IMR-90 (cell line): ENCODE measurements at regions not wholly inside any gene's neighbourhood (a gene's known extent, or its start where the extent isn't known, plus 50 kb on each side); places are given as distances from the start of the nearest gene placed in this dataset.

Experiments
- ATAC-seq: fragments of 200-7000 bp; cut with Tn5 transposase; 2 replicates; pipeline ENCODE4 v1.9.1; 2020; ENCODE audit warnings: low read depth, mild to moderate bottlenecking, moderate library complexity
- BruUV-seq: library from RNA; stranded (reverse); fragments of 400-500 nt; replicated peaks from 2 replicates; lab custom pipeline; 2021; lab: Mats Ljungman, UMichigan
- CTCF ChIA-PET: fragments of 300-600 bp; formaldehyde crosslinking; extraction: SDS; loops from one replicate; lab custom pipeline; 2021; ENCODE audit warnings: antibody characterized with exemption; lab: Yijun Ruan, JAX
- POLR2A ChIA-PET: fragments of 300-600 bp; sonication (Branson Sonifier 250); formaldehyde crosslinking; loops from one replicate; lab custom pipeline; 2022; ENCODE audit warnings: antibody characterized with exemption; ENCODE audit not compliant: unreplicated experiment; lab: Charles Lee
- DNase-seq: peaks from one replicate; pipeline ENCODE4 v3.0.0; 2013
- H2AFZ ChIP-seq: replicated peaks from 2 replicates; pipeline ENCODE3; 2013; ENCODE audit warnings: low read length, mild to moderate bottlenecking; ENCODE audit not compliant: poor library complexity
- H2AK5ac ChIP-seq: 2 replicates; pipeline ENCODE4 v1.6.1; 2013; ENCODE audit warnings: low read depth, low read length, inconsistent platforms
- H2AK9ac ChIP-seq: replicated peaks from 2 replicates; pipeline ENCODE3; 2013; ENCODE audit warnings: mild to moderate bottlenecking, low read depth, low read length, moderate library complexity; ENCODE audit not compliant: poor library complexity
- H2BK120ac ChIP-seq: 2 replicates; pipeline ENCODE4 v1.6.1; 2013; ENCODE audit warnings: low read depth, low read length, inconsistent platforms
- H2BK15ac ChIP-seq: 3 replicates; pipeline ENCODE4 v1.6.1; 2013; ENCODE audit warnings: low read depth, low read length, inconsistent platforms
- H2BK20ac ChIP-seq: 2 replicates; pipeline ENCODE4 v1.6.1; 2013; ENCODE audit warnings: low read depth, mild to moderate bottlenecking, inconsistent platforms, low read length, moderate library complexity
- H2BK5ac ChIP-seq: 2 replicates; pipeline ENCODE4 v1.6.1; 2013; ENCODE audit warnings: mild to moderate bottlenecking, low read depth, low read length, inconsistent platforms; ENCODE audit not compliant: poor library complexity, severe bottlenecking
- H3K14ac ChIP-seq: replicated peaks from 2 replicates; pipeline ENCODE4 v1.6.1; 2013; ENCODE audit warnings: low read depth, low read length, inconsistent platforms
- H3K18ac ChIP-seq: 2 replicates; pipeline ENCODE4 v1.6.1; 2013; ENCODE audit warnings: low read depth, low read length, control low read depth
- H3K23ac ChIP-seq: 2 replicates; pipeline ENCODE4 v1.6.1; 2013; ENCODE audit warnings: low read depth, low read length, inconsistent platforms
- H3K27ac ChIP-seq: 2 replicates; pipeline ENCODE4 v1.5.1; 2013; ENCODE audit warnings: mild to moderate bottlenecking, control low read depth, low read length; ENCODE audit not compliant: insufficient read depth
- H3K27me3 ChIP-seq: 2 replicates; pipeline ENCODE4 v1.6.1; 2013; ENCODE audit warnings: low read length; ENCODE audit not compliant: control insufficient read depth, insufficient read depth
- H3K36me3 ChIP-seq: 2 replicates; pipeline ENCODE4 v1.6.1; 2013; ENCODE audit warnings: low read length, mixed read lengths; ENCODE audit not compliant: control insufficient read depth, insufficient read depth
- H3K4ac ChIP-seq: 2 replicates; pipeline ENCODE4 v1.6.1; 2013; ENCODE audit warnings: low read depth, low read length, inconsistent platforms
- H3K4me1 ChIP-seq: 2 replicates; pipeline ENCODE4 v1.6.1; 2013; ENCODE audit warnings: low read length, mixed read lengths; ENCODE audit not compliant: control insufficient read depth, insufficient read depth
- H3K4me2 ChIP-seq: 2 replicates; pipeline ENCODE4 v1.6.1; 2013; ENCODE audit warnings: low read depth, mild to moderate bottlenecking, control low read depth, low read length, moderate library complexity
- H3K4me3 ChIP-seq: 2 replicates; pipeline ENCODE4 v1.5.1; 2013; ENCODE audit warnings: low read depth, mild to moderate bottlenecking, control low read depth, low read length, moderate library complexity; ENCODE audit not compliant: insufficient read depth
- H3K56ac ChIP-seq: 2 replicates; pipeline ENCODE4 v1.6.1; 2013; ENCODE audit warnings: low read length, inconsistent platforms; ENCODE audit not compliant: insufficient read depth; ENCODE audit errors: extremely low read depth
- H3K79me1 ChIP-seq, 2 experiments: 2 replicates each; pipeline ENCODE4 v1.6.1; 2013; ENCODE audit warnings: low read length in 2 of 2, inconsistent platforms in 1 of 2, low read depth in 1 of 2
- H3K9ac ChIP-seq: 2 replicates; pipeline ENCODE4 v1.6.1; 2013; ENCODE audit warnings: low read depth, low read length, control low read depth
- H3K9me1 ChIP-seq: 2 replicates; pipeline ENCODE4 v1.6.1; 2013; ENCODE audit warnings: low read length, inconsistent platforms; ENCODE audit not compliant: insufficient read depth
- H3K9me3 ChIP-seq: 2 replicates; pipeline ENCODE4 v1.6.1; 2013; ENCODE audit warnings: low read length; ENCODE audit not compliant: control insufficient read depth, insufficient read depth
- H4K20me1 ChIP-seq: 2 replicates; pipeline ENCODE4 v1.6.1; 2013; ENCODE audit warnings: low read length, inconsistent platforms; ENCODE audit not compliant: insufficient read depth
- H4K5ac ChIP-seq: 2 replicates; pipeline ENCODE4 v1.6.1; 2013; ENCODE audit warnings: mild to moderate bottlenecking, low read depth, low read length, control low read depth
- H4K8ac ChIP-seq, 2 experiments: 2 replicates each; pipeline ENCODE4 v1.6.1; 2013; ENCODE audit warnings: low read depth in 2 of 2, low read length in 2 of 2, control low read depth in 1 of 2, inconsistent platforms in 1 of 2
- H4K91ac ChIP-seq: 2 replicates; pipeline ENCODE4 v1.6.1; 2013; ENCODE audit warnings: low read depth, low read length, inconsistent platforms; ENCODE audit not compliant: insufficient read depth
- BHLHE40 ChIP-seq: fragments of 150-350 bp; IDR thresholded peaks from 2 replicates; pipeline ENCODE4 v1.6.1; 2016; ENCODE audit warnings: mild to moderate bottlenecking, low read depth, low read length
- CEBPB ChIP-seq: IDR thresholded peaks from 2 replicates; pipeline ENCODE4 v1.6.1; 2012; ENCODE audit warnings: low read depth, low read length, improper control_type of control experiment
- CHD1 ChIP-seq: IDR thresholded peaks from 2 replicates; pipeline ENCODE4 v1.6.1; 2012; ENCODE audit warnings: low read depth, low read length, improper control_type of control experiment
- FOS ChIP-seq: fragments of 150-350 bp; IDR thresholded peaks from 2 replicates; pipeline ENCODE4 v1.6.1; 2016; ENCODE audit warnings: low read depth, low read length
- MXI1 ChIP-seq: IDR thresholded peaks from 2 replicates; pipeline ENCODE4 v1.6.1; 2012; ENCODE audit warnings: low read depth, mild to moderate bottlenecking, low read length, moderate library complexity, borderline replicate concordance
- NFE2L2 ChIP-seq: fragments of 150-350 bp; IDR thresholded peaks from 2 replicates; pipeline ENCODE4 v1.6.1; 2016; ENCODE audit warnings: low read depth, mild to moderate bottlenecking, low read length
- POLR2A ChIP-seq: IDR thresholded peaks from 2 replicates; pipeline ENCODE4 v1.6.1; 2012; ENCODE audit warnings: mild to moderate bottlenecking, low read depth, low read length
- RAD21 ChIP-seq: IDR thresholded peaks from 2 replicates; pipeline ENCODE4 v1.6.1; 2012; ENCODE audit warnings: low read length, improper control_type of control experiment
- RCOR1 ChIP-seq: IDR thresholded peaks from 2 replicates; pipeline ENCODE4 v1.6.1; 2012; ENCODE audit warnings: mild to moderate bottlenecking, low read length, improper control_type of control experiment; ENCODE audit not compliant: insufficient replicate concordance
- RFX5 ChIP-seq: IDR thresholded peaks from 2 replicates; pipeline ENCODE4 v1.8.0; 2012; ENCODE audit warnings: low read depth, mild to moderate bottlenecking, low read length, moderate library complexity
- SMC3 ChIP-seq: fragments of 150-350 bp; IDR thresholded peaks from 2 replicates; pipeline ENCODE4 v1.6.1; 2016; ENCODE audit warnings: low read depth, mild to moderate bottlenecking, antibody characterized with exemption, low read length, moderate library complexity
- WGBS, 2 experiments: methylation state at CpG; one replicate each; pipeline versions ENCODE4 v1.1.5 to v1.1.7; 2013; ENCODE audit warnings: missing lambda C conversion rate in 2 of 2; ENCODE audit not compliant: insufficient read length in 1 of 2; ENCODE audit errors: extremely low coverage in 2 of 2; 5-methylcytosine and 5-hydroxymethylcytosine counted together
- dilution Hi-C: fragments of 300-500 bp; cut with HindIII; formaldehyde crosslinking; loops from one replicate; pipeline ENCODE4 v1.14.3; 2018; ENCODE audit warnings: low sequenced_read_pairs; ENCODE audit not compliant: unreplicated experiment
- in situ Hi-C: fragments of 300-500 bp; cut with MboI; formaldehyde crosslinking; loops from 3 replicates; pipeline ENCODE4 v1.14.3; 2019; ENCODE audit warnings: low sequenced_read_pairs, inconsistent platforms, mixed read lengths
- intact Hi-C: fragments of 100-400 bp; cut with micrococcal nuclease; formaldehyde crosslinking; loops from 2 replicates; pipeline ENCODE4 v1.10.0; 2022
- TF ChIP-seq, protein P1 (sequence below): conservative IDR thresholded peaks from 2 replicates; pipeline ENCODE4 v1.5.1; 2012; ENCODE audit warnings: mild to moderate bottlenecking, low read depth, low read length, improper control_type of control experiment

GRCh38 chr14:85142982-85143381 is 387.0 kb upstream of the FLRT2 start:
- H3K14ac ChIP-seq, result no peak overlapping the region
- POLR2A ChIA-PET, result no interaction called here
- H2AK5ac ChIP-seq, result no peak overlapping the region
- H3K9ac ChIP-seq, result no peak overlapping the region
- H3K4me3 ChIP-seq, result no peak overlapping the region
- WGBS, 2 experiments, result no CpG with 5 or more reads among the region's 1 CpG
- no peak overlapping the region for H2BK15ac ChIP-seq
- no peak overlapping the region for H3K4me2 ChIP-seq
- H3K18ac ChIP-seq, result no peak overlapping the region
- intact Hi-C loops (no loop called here), in situ Hi-C loops (no loop called here), dilution Hi-C loops (no loop called here)
- no peaks in the 10 kb centered on the region for H4K20me1 ChIP-seq
- TF ChIP-seq POLR2A (no peak), CEBPB (no peak), RCOR1 (no peak), FOS (no peak), CHD1 (no peak), RAD21 (no peak), BHLHE40 (no peak), MXI1 (no peak), RFX5 (no peak), SMC3 (no peak), NFE2L2 (no peak)
- TF ChIP-seq, protein P1, sequence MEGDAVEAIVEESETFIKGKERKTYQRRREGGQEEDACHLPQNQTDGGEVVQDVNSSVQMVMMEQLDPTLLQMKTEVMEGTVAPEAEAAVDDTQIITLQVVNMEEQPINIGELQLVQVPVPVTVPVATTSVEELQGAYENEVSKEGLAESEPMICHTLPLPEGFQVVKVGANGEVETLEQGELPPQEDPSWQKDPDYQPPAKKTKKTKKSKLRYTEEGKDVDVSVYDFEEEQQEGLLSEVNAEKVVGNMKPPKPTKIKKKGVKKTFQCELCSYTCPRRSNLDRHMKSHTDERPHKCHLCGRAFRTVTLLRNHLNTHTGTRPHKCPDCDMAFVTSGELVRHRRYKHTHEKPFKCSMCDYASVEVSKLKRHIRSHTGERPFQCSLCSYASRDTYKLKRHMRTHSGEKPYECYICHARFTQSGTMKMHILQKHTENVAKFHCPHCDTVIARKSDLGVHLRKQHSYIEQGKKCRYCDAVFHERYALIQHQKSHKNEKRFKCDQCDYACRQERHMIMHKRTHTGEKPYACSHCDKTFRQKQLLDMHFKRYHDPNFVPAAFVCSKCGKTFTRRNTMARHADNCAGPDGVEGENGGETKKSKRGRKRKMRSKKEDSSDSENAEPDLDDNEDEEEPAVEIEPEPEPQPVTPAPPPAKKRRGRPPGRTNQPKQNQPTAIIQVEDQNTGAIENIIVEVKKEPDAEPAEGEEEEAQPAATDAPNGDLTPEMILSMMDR, result no peak
- no peaks in the 10 kb centered on the region for H3K36me3 ChIP-seq
- no peak overlapping the region for H4K5ac ChIP-seq
- no peak for DNase-seq
- H4K8ac ChIP-seq, result no peak overlapping the region
- no peaks in the 10 kb centered on the region for H3K79me1 ChIP-seq
- no peak overlapping the region for H3K56ac ChIP-seq
- no peak overlapping the region for H2AK9ac ChIP-seq
- no peaks in the 10 kb centered on the region for H3K9me1 ChIP-seq
- no peak overlapping the region for H3K27ac ChIP-seq
- H3K9me3 ChIP-seq, result no peaks in the 10 kb centered on the region
- no peaks in the 10 kb centered on the region for H3K27me3 ChIP-seq
- ATAC-seq, result no peak
- no peaks in the 10 kb centered on the region for H3K4me1 ChIP-seq
- CTCF ChIA-PET, result interaction anchor here (1.0 kb wide), 1 partner anchor 19 kb away, joined by 3 read pairs; no protein-coding TSS in a partner anchor
- no peak overlapping the region for H3K4ac ChIP-seq
- H2BK5ac ChIP-seq, result no peak overlapping the region
- no TSS peak for BruUV-seq
- no peak overlapping the region for H3K23ac ChIP-seq
- no peak overlapping the region for H2BK20ac ChIP-seq
- no peak overlapping the region for H2BK120ac ChIP-seq
- H2AFZ ChIP-seq, result no peak overlapping the region
- H4K91ac ChIP-seq, result no peak overlapping the region
